Body of pancreas (tissue), 4 donors: ENCODE measurements at regions not wholly inside any gene's neighbourhood (a gene's known extent, or its start where the extent isn't known, plus 50 kb on each side); places are given as distances from the start of the nearest gene placed in this dataset.

Experiments used
- ATAC-seq: fragments of 150-250 bp; one replicate; pipeline ENCODE4 v1.9.1; 2016
- DNase-seq, 4 donors: peaks; one replicate each; pipeline ENCODE4 v3.0.0-alpha.2; 2019
- H3K27ac ChIP-seq, 4 donors: fragments of 200-600 bp; sonication (generic); 1 replicate in 3 of 4; 2 replicates in 1 of 4; pipeline versions ENCODE4 v1.5.1 to v1.6.1; 2016 to 2019; ENCODE audit warnings: mild to moderate bottlenecking in 1 of 4, mixed read lengths in 1 of 4, moderate library complexity in 1 of 4
- H3K27me3 ChIP-seq, 2 donors: fragments of 200-600 bp; sonication (generic); one replicate each; pipeline ENCODE4 v1.6.0; 2016; ENCODE audit warnings: mild to moderate bottlenecking in 1 of 2
- H3K36me3 ChIP-seq, 2 donors: fragments of 200-600 bp; sonication (generic); replicated peaks in 1 of 2; 2 replicates each; pipeline ENCODE4 v1.5.1; 2016; ENCODE audit warnings: low read depth in 2 of 2; ENCODE audit not compliant: insufficient read depth in 1 of 2
- H3K4me1 ChIP-seq: fragments of 200-600 bp; sonication (generic); one replicate; pipeline ENCODE4 v1.6.0; 2016
- H3K4me3 ChIP-seq, 2 donors: fragments of 200-600 bp; sonication (generic); 1 replicate in 1 of 2; 2 replicates in 1 of 2; pipeline ENCODE4 v1.5.1; 2016 to 2019
- H3K9me3 ChIP-seq, 3 donors: fragments of 200-600 bp; sonication (generic); 1 replicate in 2 of 3; 2 replicates in 1 of 3; pipeline ENCODE4 v1.5.1; 2016
- CTCF ChIP-seq, 7 experiments: fragments of 450-650 bp in 4 of 7; fragments of 200-600 bp in 3 of 7; sonication (generic) in 3 of 7; IDR thresholded peaks; one replicate each; pipeline ENCODE4 v1.5.1; 2016 to 2019; ENCODE audit warnings: antibody characterized with exemption in 7 of 7
- POLR2A ChIP-seq, 3 donors: fragments of 450-650 bp; IDR thresholded peaks; one replicate each; pipeline ENCODE4 v1.6.1; 2016; ENCODE audit warnings: antibody characterized with exemption in 3 of 3, mild to moderate bottlenecking in 2 of 3
- WGBS, 2 donors: methylation state at CpG; one replicate each; pipeline ENCODE4 v1.1.5; 2017; 5-methylcytosine and 5-hydroxymethylcytosine counted together
- intact Hi-C: fragments of 100-400 bp; cut with DNase I; formaldehyde crosslinking; loops from one replicate; pipeline ENCODE4 v1.15.1; 2023

GRCh38 chr11:13119361-13119760 lies 110.2 kb downstream of the RASSF10 start:
- intact Hi-C loops: no loop called here
- 92 to 94% methylated on average over 2 of the region's 2 CpGs for WGBS, 2 donors
- no peak for ATAC-seq
- Histone ChIP-seq H3K4me1 (no peaks in the 10 kb centered on the region), H3K27me3 (no peaks in the 10 kb centered on the region), H3K9me3 (no peaks in the 10 kb centered on the region), H3K4me3 (no peak overlapping the region), H3K36me3 (no peaks in the 10 kb centered on the region), H3K27ac (no peak overlapping the region)
- no peak for DNase-seq
- TF ChIP-seq POLR2A (IDR thresholded peaks at IDR 0.05): no peak
- TF ChIP-seq CTCF (IDR thresholded peaks at IDR 0.05): no peak

DNA sequence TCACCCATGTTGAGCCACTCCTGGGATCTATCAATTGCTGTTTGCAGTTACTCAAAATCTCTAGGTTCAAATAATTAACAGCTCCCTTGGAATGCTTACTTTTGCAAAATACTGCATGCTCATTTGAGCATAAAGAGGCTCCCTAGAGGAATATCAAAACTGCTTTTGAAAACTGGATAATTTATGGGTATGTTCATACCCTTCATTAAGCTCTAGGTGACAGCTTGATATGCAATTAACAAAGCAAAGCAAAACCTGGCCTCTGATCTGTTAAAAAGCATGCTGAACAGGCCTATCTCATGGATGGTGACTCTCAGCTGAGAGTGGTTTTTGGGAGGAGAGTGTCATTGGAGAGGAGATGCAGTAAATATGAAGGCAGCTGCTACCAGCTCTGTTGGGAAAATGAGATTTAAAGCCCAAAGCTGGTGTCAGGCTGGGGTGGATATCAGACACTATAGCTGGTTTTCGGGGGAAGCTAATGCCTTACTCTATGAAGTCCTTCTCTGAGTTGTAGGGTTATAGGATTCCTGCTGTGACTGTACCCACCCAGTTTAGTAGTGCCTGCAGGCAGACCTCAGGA lies 110.9 kb downstream of the RASSF10 start:
- H3K9me3 ChIP-seq: no peaks in the 10 kb centered on the region
- H3K4me1 ChIP-seq: no peaks in the 10 kb centered on the region
- intact Hi-C loops: no loop called here
- H3K27me3 ChIP-seq: no peaks in the 10 kb centered on the region
- DNase-seq (no peak), ATAC-seq (no peak)
- H3K4me3 ChIP-seq: no peak overlapping the region
- H3K36me3 ChIP-seq: no peaks in the 10 kb centered on the region
- 85 to 95% methylated on average over 1 of the region's 1 CpG for WGBS, 2 donors
- no peak overlapping the region for H3K27ac ChIP-seq
- no peak for TF ChIP-seq POLR2A (IDR thresholded peaks at IDR 0.05)
- TF ChIP-seq CTCF (IDR thresholded peaks at IDR 0.05): no peak

DNA sequence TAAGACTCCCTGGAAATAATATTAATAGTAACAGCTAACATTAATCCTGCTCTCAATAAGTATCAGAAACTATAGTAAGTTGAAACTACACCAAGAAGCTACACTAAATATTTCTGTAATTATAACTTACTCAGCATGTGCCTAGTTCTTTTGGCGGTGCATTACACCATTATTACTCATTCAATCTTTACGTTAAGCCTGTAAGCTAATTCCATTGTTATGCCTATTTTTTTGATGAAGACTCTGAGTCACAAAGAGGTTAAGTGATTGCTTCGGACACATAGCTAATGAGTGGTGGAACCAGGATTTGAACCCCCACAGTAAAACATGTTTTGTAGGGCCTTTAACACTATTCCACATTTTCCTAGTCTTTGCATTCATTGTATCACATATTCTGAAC lies 111.6 kb downstream of the RASSF10 start:
- Histone ChIP-seq H3K9me3 (no peaks in the 10 kb centered on the region), H3K27ac (no peak overlapping the region), H3K27me3 (no peaks in the 10 kb centered on the region), H3K4me3 (no peak overlapping the region), H3K4me1 (no peaks in the 10 kb centered on the region), H3K36me3 (no peaks in the 10 kb centered on the region)
- no peak for ATAC-seq
- DNase-seq: no peak
- intact Hi-C loops: no loop called here
- TF ChIP-seq POLR2A (IDR thresholded peaks at IDR 0.05) (no peak), CTCF (IDR thresholded peaks at IDR 0.05) (no peak)
- WGBS, 2 donors: 66 to 67% methylated on average over 3 of the region's 3 CpGs

DNA sequence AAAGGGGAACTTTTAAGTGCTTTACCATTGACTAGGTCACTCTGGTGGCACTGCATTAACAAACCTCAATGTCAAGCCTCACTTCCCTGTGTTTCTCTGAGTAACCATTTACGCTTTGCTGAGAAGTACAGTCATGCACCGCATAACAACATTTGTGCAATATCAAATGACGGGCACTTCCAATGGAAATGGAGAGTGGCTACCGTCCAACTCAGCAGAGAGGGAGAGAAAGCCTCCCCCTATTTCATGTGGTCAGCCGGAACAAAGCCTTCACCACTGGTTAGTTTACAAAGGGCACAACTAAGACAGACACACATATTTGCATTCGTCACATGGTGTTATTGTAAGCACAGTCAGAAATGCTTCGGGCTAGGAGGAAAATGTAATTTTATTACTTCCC lies 117.3 kb downstream of the RASSF10 start:
- Histone ChIP-seq H3K4me1 (no peaks in the 10 kb centered on the region), H3K27me3 (no peaks in the 10 kb centered on the region), H3K4me3 (no peak overlapping the region), H3K9me3 (no peaks in the 10 kb centered on the region), H3K36me3 (no peaks in the 10 kb centered on the region), H3K27ac (no peak overlapping the region)
- 80 to 87% methylated on average over 7 of the region's 7 CpGs for WGBS, 2 donors
- no peak for DNase-seq
- TF ChIP-seq POLR2A (IDR thresholded peaks at IDR 0.05) (no peak), CTCF (IDR thresholded peaks at IDR 0.05) (no peak)
- ATAC-seq: no peak
- intact Hi-C loops: no loop called here

- H3K9me3 ChIP-seq: no peaks in the 10 kb centered on the region
- 90 to 96% methylated on average over 2 of the region's 2 CpGs for WGBS, 2 donors
- ATAC-seq: no peak
- H3K27ac ChIP-seq: no peak overlapping the region
- H3K36me3 ChIP-seq: no peaks in the 10 kb centered on the region
- no peak overlapping the region for H3K4me3 ChIP-seq
- H3K4me1 ChIP-seq: no peaks in the 10 kb centered on the region
- no peak for DNase-seq
- no peak for TF ChIP-seq CTCF (IDR thresholded peaks at IDR 0.05)
- TF ChIP-seq POLR2A (IDR thresholded peaks at IDR 0.05): no peak
- intact Hi-C loops: no loop called here
- no peaks in the 10 kb centered on the region for H3K27me3 ChIP-seq
These were observed 118.0 kb downstream of the RASSF10 start for GRCh38 chr11:13127161-13127560.
